H1 (cell line): ENCODE measurements at regions not wholly inside any gene's neighbourhood (a gene's known extent, or its start where the extent isn't known, plus 50 kb on each side); places are given as distances from the start of the nearest gene placed in this dataset.

Experiments used
- EP300 ChIP-seq, 2 experiments: IDR thresholded peaks; 1 replicate in 1 of 2; 2 replicates in 1 of 2; pipeline ENCODE4 v1.6.1; 2011 to 2012; ENCODE audit warnings: low read depth in 2 of 2, low read length in 2 of 2, mild to moderate bottlenecking in 2 of 2, borderline replicate concordance in 1 of 2, inconsistent platforms in 1 of 2, moderate library complexity in 1 of 2
- JUN ChIP-seq: IDR thresholded peaks from 2 replicates; pipeline ENCODE4 v1.6.1; 2011; ENCODE audit warnings: low read depth, mild to moderate bottlenecking, improper control_type of control experiment, low read length
- MAFK ChIP-seq: IDR thresholded peaks from 2 replicates; pipeline ENCODE4 v1.6.1; 2012; ENCODE audit warnings: low read depth, mild to moderate bottlenecking, improper control_type of control experiment, low read length
- NRF1 ChIP-seq: IDR thresholded peaks from 2 replicates; pipeline ENCODE4 v1.6.1; 2011; ENCODE audit warnings: mild to moderate bottlenecking, low read depth, low read length, improper control_type of control experiment
- POLR2AphosphoS5 ChIP-seq: IDR thresholded peaks from 2 replicates; pipeline ENCODE4 v1.6.1; 2011; ENCODE audit warnings: low read depth, low read length
- RBBP5 ChIP-seq: IDR thresholded peaks from 2 replicates; pipeline ENCODE4 v1.7.1; 2012; ENCODE audit warnings: low read depth, mild to moderate bottlenecking, inconsistent platforms, low read length, moderate library complexity, borderline replicate concordance
- RXRA ChIP-seq: IDR thresholded peaks from 2 replicates; pipeline ENCODE4 v1.6.1; 2011; ENCODE audit warnings: low read depth, mild to moderate bottlenecking, low read length, moderate library complexity; ENCODE audit not compliant: insufficient read depth
- SAP30 ChIP-seq: fragments of 300-600 bp; sonication (generic); IDR thresholded peaks from 2 replicates; pipeline ENCODE4 v1.7.1; 2012; ENCODE audit warnings: low read length, moderate library complexity, mild to moderate bottlenecking, inconsistent platforms; ENCODE audit not compliant: insufficient read depth, insufficient replicate concordance
- SRF ChIP-seq: IDR thresholded peaks from 2 replicates; pipeline ENCODE4 v1.6.1; 2011; ENCODE audit warnings: mild to moderate bottlenecking, low read depth, low read length, moderate library complexity

DNA sequence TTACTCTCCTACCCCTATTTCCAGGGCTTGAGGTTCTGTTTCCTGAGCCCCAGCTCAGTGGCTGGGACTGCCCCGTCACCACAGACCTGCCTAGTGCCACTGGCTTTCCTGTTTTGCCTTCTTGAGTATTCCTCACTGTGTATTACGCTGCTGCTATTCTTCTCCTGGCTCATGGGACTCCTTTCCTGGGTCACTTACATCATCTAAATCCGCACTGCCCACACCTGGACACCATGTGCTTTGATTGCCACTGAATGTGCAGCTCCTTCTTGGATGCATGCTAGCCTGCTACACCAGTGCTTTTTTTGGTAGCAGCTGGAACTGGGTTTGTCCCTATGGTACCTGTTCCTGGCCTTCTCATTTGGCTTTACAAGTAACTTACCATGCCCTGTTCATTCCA lies 96.6 kb upstream of the PTPRM start (continued):
- TF ChIP-seq EP300 (IDR thresholded peaks at IDR 0.05; ENCODE audit: borderline replicate concordance in 1 of 2, low read depth in 2 of 2, low read length in 2 of 2) (no peak), RBBP5 (no peak), JUN (no peak), MAFK (no peak), RXRA (no peak), SAP30 (no peak), POLR2AphosphoS5 (no peak), SRF (no peak), NRF1 (no peak)
